GM21381 (cell line): ENCODE measurements at regions not wholly inside any gene's neighbourhood (a gene's known extent, or its start where the extent isn't known, plus 50 kb on each side); places are given as distances from the start of the nearest gene placed in this dataset.

Source experiments
- ATAC-seq: cut with Tn5 transposase; IDR thresholded peaks from one replicate; pipeline ENCODE4 v1.9.1; 2021; ENCODE audit warnings: mild to moderate bottlenecking, moderate library complexity; ENCODE audit not compliant: unreplicated experiment

DNA sequence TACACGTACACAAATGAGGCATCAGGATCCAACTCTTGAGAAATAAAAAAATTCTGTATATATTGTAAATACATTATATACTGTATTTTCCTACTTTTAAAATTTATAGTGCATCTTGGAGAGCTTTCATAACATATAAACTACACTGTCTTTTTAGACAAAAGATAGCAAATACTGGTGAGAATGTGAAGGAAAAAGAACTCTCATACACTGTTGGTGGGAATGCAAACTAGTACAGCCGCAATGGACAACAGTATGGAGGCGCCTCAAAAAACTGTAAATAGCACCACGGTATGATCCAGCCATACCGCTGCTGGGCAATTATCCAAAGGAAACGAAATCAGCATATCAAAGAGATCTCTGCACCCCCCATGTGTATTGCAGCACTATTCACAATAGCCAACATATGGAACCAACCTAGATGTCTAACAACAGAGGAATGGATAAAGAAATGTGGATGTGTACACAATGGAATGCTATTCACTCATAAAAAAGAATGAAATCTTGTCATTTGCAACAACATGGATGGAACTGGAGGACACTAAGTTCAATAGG, 292.4 kb downstream of the EFNB2 start:
- no peak for ATAC-seq

DNA sequence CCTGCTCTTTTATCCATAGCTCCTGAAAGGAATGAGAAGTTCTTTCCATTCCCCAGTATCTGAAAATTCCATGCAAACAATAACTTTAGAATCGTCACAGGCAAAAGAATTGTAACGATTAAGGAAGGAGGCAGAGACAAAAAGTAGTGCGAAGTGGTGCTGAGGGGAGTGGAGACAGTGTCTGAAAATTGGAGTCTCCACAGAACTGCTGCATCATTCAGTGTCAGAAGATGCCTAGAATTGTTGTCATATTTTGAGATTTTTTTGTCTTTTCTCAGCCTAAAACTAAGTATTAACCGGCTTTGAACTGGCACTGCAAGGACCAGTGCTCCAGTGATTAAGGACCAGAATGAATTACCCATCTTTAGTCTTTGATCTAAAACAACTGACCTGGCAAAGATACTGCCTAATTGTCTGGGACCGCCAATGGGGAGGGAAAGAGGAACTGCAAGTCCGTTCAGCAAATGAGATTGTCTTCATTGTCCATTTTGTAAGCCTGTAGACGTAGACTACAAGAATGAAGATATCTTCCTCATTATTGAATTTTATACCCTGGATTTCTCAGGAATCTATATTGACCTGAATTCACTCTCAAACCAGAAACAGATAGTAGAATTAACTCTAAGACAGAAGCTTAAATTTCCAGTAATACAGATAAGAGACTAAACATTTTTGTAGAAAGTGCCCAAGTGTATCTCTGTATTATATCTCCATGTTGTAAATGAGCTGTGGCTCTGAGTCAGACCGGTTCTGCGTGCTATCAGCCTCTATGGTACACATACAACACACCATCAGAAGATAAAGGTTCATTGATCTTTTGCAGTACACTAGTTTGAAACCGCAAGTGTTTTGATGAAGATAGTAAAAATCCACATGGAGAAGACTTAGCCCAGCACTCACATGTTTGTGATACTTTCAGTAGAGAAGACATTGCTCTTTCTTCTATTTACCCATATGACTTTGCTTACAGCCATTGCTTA, 293.2 kb downstream of the EFNB2 start:
- ATAC-seq, result no peak

DNA sequence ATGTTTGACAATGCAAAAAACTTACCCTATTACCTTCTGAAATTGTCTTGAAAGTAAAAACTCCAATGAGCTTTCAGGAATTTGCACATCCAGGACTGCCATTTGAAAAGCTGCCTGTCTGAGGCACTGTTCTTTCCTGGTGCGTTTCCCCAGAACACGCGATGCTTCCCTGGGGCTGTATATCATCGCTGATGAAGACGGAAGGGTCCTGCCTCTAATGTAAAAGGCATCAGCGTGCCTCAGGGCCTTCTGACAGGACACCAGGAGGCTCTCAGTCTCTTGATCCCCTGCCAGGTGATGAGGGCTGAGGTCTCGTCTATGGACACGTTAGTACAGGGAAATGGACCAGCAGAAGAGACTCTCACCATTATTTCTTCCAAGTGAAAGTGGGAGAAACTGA, 296.8 kb downstream of the EFNB2 start:
- ATAC-seq, result no peak

- ATAC-seq, result no peak
Measured at GRCh38 chr13:106234636-106235035, 300.8 kb downstream of the EFNB2 start.

DNA sequence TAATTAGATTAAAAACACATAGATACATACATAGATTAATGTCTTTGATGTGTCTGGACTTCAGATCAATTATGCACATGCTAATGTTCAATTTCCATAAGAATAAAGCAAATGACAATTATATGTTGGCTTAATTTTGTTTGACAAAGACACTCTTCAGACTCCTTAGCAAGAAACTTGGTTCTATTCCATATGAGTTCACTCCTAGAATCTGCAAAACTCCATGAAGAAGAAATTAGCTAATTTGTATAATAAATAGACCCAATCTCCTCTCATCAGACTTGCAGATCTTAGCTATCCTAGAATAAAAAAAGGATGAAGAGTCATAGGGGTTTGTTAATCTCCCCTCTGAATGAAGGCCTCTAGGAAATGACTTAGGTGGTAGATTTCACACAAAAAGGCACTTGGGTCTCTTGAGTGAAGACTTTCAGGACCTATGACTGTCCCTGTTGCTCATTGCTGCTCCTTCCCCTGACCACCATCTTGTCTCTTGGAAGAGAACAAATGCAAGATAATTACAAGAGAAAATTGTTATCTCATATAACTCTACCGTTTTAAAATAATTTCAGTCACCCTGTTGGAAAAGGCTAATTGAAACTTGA, 302.2 kb downstream of the EFNB2 start:
- ATAC-seq, result no peak

DNA sequence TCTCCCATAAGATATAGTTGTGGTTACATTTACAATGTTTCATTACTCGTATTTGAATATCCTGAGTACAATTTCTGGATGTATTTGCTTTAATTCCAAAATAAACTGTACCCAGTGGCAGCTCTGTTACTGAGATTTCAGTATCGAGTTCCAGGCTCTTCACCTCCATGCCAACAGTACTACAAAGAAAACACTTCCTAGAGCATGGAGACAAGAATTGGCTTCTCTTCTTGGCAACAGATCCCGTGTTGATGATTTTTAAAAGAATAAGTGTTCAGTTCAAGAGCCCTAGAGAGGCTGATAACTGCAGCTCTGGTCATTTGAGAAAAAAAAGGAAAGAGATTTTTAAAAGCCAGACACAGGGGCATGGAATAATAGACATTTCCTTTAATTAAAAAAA, 302.8 kb downstream of the EFNB2 start:
- ATAC-seq, result no peak

DNA sequence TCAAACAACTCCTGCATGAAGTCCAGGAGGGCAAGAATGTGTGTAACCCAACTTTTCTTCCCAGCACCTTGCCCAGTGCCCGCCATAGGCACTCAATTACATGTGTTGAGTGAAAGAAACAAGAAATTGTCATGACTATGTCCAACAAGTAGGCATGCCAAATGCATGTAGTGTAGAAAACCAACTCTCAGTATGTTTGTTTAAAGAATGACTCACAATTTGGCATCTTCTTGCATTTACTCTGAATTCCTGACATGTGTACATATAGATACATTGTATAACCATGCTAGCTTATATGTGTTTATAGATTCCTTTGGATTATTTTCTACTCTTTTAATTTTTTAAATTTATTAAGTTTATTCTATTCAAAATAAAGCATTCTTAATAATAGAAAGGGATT, 305.0 kb downstream of the EFNB2 start:
- no peak for ATAC-seq

DNA sequence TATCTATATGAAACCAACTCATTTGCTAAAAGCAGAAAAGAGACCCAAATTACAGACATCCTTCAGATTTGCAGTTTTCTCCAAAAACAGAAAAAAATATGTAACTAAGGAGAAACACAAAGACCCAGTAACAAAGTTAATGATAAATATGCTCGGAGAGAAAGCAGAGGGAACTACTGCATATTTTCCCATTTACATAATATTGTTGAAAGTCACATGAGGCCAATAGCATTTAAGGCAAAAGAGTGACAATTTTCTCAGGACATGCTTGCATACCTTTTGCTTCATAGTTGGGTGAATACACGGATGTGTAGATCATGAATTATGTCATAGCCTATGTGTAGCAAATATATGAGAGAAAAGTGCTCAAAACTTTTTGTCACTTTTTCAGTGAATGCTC, 310.3 kb downstream of the EFNB2 start:
- ATAC-seq, result no peak

GRCh38 chr13:106220211-106220610, 315.3 kb downstream of the EFNB2 start:
- no peak for ATAC-seq

GRCh38 chr13:106213028-106213757, 322.3 kb downstream of the EFNB2 start:
- no peak for ATAC-seq

DNA sequence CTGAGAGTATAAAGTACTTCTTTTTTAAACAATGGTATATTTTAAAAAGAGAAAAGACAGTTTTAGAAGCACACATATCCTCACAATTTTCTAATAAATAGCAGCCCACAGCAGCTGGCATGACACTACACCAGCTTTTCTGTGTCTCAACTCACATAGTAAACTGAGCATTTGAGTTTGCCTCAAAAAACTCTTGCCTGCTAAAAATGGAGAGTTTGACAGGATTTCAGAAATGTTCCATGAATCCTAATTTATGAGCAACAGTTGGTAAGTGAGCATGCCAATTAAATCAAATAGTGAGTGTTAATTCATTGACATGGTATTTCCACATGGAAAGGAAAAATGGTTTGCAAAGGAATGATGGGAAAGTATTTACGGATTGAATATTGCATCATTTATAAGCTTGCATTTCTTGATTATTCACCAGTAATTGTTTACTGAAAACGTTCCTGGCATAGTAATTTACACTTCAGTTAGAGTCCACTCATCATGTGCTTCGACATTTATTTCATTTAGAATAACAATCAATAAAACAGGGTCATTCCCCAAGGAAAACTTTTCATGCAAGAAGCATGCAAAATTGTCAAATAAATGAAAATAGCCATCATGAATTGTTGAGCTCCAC, 323.0 kb downstream of the EFNB2 start:
- no peak for ATAC-seq

DNA sequence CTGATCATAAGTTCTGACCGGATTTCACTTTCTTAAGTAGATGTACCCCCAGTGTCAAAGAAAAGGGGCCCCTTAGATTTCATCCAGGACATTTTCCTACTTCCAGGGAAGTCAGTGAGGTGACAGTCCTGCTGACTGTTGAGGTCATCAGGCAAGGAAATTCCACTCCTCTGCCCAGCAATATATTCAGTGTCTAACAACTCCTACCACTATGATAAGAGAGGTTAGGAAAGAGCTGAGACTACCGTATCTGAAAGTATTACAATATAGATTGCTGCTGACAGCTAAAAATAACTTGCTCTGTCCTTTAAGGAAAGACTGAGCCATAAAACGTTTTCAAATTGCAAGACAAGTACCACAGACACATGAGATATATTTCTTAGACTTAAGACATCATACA, 325.1 kb downstream of the EFNB2 start:
- no peak for ATAC-seq

- ATAC-seq, result no peak
Measured at GRCh38 chr13:106205871-106206270, 329.6 kb downstream of the EFNB2 start.

DNA sequence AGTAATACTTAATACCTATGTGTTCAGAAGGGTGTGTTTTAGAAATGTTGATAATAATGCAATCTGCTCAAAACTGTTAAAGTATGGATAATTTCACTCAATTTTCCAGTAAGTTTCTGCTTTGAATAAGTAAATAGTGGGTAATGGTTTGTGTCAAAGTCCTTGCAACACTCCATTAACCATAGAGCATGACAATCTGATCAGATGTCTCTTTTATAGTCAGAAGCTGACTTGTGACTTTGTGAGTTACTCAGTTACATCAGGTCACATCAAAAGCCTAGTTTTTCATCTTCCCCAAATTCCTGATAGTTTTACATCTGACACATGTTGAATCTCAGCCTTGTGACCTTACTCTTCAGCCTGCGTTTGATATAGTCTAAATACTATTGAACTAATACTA, 338.0 kb downstream of the EFNB2 start:
- ATAC-seq, result no peak

- no peak for ATAC-seq
Measured at GRCh38 chr13:106187501-106188095, 347.9 kb downstream of the EFNB2 start.

DNA sequence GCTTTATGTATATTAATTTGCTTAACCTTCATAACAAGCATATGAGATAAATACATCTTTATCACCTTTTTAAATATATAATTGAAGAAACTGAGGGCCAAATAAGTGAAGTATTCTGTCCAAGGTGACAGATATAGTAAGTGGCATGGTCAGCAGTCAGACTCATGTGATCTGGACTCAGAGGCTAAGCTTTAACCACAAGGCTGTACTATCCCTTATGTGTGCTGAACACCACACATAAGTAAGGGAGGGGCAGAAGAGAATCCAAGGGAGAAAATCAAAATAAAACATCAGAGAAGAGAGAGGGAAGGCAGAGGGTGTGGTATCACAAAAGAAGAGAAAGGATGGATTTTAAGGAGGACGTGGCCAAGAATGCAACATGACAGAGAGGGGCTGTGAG, 348.4 kb downstream of the EFNB2 start:
- no peak for ATAC-seq

DNA sequence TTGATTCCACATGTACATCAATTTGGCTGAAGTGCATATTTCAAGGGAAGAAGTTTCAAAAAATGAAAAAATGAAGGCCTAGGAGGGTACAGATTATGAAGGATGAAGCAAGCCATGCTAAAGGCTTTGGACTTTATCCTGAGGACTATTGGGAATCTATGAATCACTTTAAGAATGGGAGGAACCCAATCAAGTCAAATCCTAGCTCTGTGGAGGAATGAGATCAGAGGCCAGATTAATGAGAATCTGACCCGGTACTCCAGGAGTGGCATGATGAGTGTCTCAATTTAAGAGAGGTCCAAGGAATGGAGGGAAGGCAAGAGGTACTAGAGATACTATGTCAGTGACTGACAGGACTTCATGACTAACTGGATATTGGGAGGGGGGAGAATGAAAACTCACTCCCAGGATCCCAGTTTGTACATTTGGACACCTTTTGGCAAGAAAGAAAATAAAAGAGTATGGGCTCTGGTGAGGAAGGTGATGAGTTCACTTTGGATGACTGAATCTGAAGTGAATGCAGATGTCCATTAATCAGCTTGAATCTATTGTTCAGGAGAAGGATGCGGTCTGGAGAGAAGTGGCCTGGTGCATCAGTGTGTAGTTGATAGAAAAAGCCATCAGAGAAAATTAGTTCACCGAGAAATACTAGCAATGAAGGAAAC, 349.0 kb downstream of the EFNB2 start:
- ATAC-seq, result no peak

DNA sequence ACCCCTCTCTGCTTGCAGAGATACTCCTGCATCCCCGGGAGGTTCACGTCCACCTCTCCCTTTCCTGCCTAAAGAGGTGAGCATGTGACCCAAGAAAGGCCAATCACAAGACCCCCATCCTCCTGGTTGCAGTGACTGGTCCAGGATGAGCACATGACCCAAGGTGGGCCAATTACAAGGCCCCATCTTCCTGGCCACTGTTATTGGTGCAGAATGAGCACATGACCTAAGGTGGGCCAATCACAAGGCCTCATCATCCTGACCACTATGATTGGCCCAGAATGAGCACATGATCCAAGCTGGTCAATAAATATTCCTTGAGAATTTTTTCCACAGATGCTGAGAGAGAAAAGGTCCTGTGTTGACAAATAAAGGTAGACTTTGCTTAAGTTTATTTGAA, 350.7 kb downstream of the EFNB2 start:
- no peak for ATAC-seq

DNA sequence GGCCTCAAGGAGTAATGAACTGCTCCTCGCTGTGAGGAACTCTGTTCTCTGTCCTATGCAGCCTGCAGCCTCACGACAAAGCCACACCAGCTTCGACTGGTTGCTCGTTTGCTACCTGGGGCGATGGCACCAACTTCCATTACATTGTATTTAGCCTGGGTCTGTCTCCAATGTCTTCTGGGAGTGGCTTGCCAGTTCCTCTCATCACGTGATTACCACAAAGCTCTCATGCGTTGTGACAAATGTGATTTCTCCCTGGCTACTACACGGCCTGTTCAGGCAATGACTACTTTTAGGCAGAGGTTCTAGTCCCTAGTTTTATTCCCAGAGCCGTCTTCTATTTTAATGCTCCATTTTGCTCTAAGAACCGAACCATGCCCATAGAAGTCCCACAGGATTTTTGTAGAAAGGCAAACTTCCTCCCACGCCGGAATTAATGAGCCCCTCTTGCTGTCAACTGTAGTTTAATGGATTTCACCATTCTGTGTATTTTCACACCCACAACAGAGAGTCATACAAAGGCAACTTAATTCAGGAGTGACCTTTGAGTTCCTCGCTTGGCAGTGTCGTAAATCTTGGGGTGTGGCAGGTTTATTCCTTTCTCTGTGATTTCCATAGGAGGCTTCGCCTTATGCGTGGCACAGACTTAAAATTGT, 351.9 kb downstream of the EFNB2 start:
- ATAC-seq, result no peak

- no peak for ATAC-seq
Measured at GRCh38 chr13:106182404-106182803, 353.1 kb downstream of the EFNB2 start.
